HepG2 (cell line): ENCODE measurements at regions not wholly inside any gene's neighbourhood (a gene's known extent, or its start where the extent isn't known, plus 50 kb on each side); places are given as distances from the start of the nearest gene placed in this dataset.

Source experiments
- HNRNPUL1 ChIP-seq: fragments of 200-400 bp; formaldehyde crosslinking; IDR thresholded peaks from 2 replicates; pipeline ENCODE4 v1.6.1; 2017; ENCODE audit warnings: low read depth, mild to moderate bottlenecking, low read length, moderate library complexity
- ISL2 ChIP-seq: sonication (generic); formaldehyde crosslinking; IDR thresholded peaks from 2 replicates; pipeline ENCODE4 v1.5.0; 2020; ENCODE audit warnings: missing genetic modification reagents
- MIER3 ChIP-seq: IDR thresholded peaks from 2 replicates; pipeline ENCODE4 v1.6.1; 2016; ENCODE audit warnings: missing compliant biosample characterization, borderline replicate concordance
- NFIC ChIP-seq: IDR thresholded peaks from 2 replicates; pipeline ENCODE4 v1.6.1; 2012; ENCODE audit warnings: mild to moderate bottlenecking, low read length, inconsistent platforms
- NR3C1 ChIP-seq: sonication (generic); formaldehyde crosslinking; IDR thresholded peaks from 2 replicates; pipeline ENCODE4 v1.4.0; 2020; ENCODE audit warnings: missing genetic modification reagents
- ZBTB7B ChIP-seq: sonication (generic); formaldehyde crosslinking; IDR thresholded peaks from 2 replicates; pipeline ENCODE4 v1.4.0; 2020; ENCODE audit warnings: missing genetic modification reagents
- ZNF614 ChIP-seq: IDR thresholded peaks from 2 replicates; pipeline ENCODE4 v1.6.1; 2018; ENCODE audit warnings: missing biosample characterization, missing genetic modification reagents, inconsistent platforms, borderline replicate concordance
- TF ChIP-seq, protein P1 (sequence below): IDR thresholded peaks from 2 replicates; pipeline ENCODE4 v1.6.1; 2012; ENCODE audit warnings: low read length, improper control_type of control experiment
- TF ChIP-seq, protein P2 (sequence below): IDR thresholded peaks from 2 replicates; pipeline ENCODE4 v1.6.1; 2012; ENCODE audit warnings: low read depth, low read length, improper control_type of control experiment
- TF ChIP-seq, protein P3 (sequence below): sonication (generic); formaldehyde crosslinking; IDR thresholded peaks from 2 replicates; pipeline ENCODE4 v1.8.0; 2022; ENCODE audit warnings: mild to moderate bottlenecking, missing genetic modification reagents, moderate library complexity

GRCh38 chr4:28277931-28278330 lies 1417.3 kb downstream of the STIM2 start (continued):
- TF ChIP-seq ZBTB7B (CRISPR knock-in tag) (no peak), MIER3 (CRISPR knock-in tag) (no peak), NFIC (no peak), ZNF614 (no peak), ISL2 (CRISPR knock-in tag) (no peak), HNRNPUL1 (no peak), NR3C1 (CRISPR knock-in tag) (no peak)
- TF ChIP-seq, protein P1, sequence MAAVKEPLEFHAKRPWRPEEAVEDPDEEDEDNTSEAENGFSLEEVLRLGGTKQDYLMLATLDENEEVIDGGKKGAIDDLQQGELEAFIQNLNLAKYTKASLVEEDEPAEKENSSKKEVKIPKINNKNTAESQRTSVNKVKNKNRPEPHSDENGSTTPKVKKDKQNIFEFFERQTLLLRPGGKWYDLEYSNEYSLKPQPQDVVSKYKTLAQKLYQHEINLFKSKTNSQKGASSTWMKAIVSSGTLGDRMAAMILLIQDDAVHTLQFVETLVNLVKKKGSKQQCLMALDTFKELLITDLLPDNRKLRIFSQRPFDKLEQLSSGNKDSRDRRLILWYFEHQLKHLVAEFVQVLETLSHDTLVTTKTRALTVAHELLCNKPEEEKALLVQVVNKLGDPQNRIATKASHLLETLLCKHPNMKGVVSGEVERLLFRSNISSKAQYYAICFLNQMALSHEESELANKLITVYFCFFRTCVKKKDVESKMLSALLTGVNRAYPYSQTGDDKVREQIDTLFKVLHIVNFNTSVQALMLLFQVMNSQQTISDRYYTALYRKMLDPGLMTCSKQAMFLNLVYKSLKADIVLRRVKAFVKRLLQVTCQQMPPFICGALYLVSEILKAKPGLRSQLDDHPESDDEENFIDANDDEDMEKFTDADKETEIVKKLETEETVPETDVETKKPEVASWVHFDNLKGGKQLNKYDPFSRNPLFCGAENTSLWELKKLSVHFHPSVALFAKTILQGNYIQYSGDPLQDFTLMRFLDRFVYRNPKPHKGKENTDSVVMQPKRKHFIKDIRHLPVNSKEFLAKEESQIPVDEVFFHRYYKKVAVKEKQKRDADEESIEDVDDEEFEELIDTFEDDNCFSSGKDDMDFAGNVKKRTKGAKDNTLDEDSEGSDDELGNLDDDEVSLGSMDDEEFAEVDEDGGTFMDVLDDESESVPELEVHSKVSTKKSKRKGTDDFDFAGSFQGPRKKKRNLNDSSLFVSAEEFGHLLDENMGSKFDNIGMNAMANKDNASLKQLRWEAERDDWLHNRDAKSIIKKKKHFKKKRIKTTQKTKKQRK = no peak
- TF ChIP-seq, protein P2, sequence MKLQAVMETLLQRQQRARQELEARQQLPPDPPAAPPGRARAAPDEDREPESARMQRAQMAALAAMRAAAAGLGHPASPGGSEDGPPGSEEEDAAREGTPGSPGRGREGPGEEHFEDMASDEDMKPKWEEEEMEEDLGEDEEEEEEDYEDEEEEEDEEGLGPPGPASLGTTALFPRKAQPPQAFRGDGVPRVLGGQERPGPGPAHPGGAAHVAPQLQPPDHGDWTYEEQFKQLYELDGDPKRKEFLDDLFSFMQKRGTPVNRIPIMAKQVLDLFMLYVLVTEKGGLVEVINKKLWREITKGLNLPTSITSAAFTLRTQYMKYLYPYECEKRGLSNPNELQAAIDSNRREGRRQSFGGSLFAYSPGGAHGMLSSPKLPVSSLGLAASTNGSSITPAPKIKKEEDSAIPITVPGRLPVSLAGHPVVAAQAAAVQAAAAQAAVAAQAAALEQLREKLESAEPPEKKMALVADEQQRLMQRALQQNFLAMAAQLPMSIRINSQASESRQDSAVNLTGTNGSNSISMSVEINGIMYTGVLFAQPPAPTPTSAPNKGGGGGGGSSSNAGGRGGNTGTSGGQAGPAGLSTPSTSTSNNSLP = no peak
- TF ChIP-seq, protein P3, sequence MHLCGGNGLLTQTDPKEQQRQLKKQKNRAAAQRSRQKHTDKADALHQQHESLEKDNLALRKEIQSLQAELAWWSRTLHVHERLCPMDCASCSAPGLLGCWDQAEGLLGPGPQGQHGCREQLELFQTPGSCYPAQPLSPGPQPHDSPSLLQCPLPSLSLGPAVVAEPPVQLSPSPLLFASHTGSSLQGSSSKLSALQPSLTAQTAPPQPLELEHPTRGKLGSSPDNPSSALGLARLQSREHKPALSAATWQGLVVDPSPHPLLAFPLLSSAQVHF = no peak
- TF ChIP-seq, all 625 proteins: peak for 0
